ENCODE measurements at regions not wholly inside any gene's neighbourhood (a gene's known extent, or its start where the extent isn't known, plus 50 kb on each side); places are given as distances from the start of the nearest gene placed in this dataset.

- no peak overlapping the region for H2BK120ac ChIP-seq (ENCODE audit: low read depth, low read length)
- H3K9ac ChIP-seq (ENCODE audit: low read depth, low read length) = no peak overlapping the region
- H2BK15ac ChIP-seq (ENCODE audit: low read depth, low read length) = no peak overlapping the region
- intact Hi-C loops (cut with micrococcal nuclease) = no loop called here
- H3K79me1 ChIP-seq (ENCODE audit: low read depth in 1 of 2, low read length in 2 of 2) = no peaks in the 10 kb centered on the region
- no peak overlapping the region for H3K56ac ChIP-seq (ENCODE audit: extremely low read depth, insufficient read depth, low read length)
- no peaks in the 10 kb centered on the region for H3K27me3 ChIP-seq (ENCODE audit: control insufficient read depth, insufficient read depth, low read length)
- H4K8ac ChIP-seq (ENCODE audit: low read depth in 2 of 2, low read length in 2 of 2) = no peak overlapping the region
- TF ChIP-seq CEBPB (IDR thresholded peaks at IDR 0.05; ENCODE audit: low read depth, low read length) (no peak), BHLHE40 (IDR thresholded peaks at IDR 0.05; ENCODE audit: low read depth, low read length) (no peak), MAFK (IDR thresholded peaks at IDR 0.05; ENCODE audit: low read depth, low read length) (no peak), POLR2A (IDR thresholded peaks at IDR 0.05; ENCODE audit: low read depth, low read length) (no peak), CTCF (conservative IDR thresholded peaks at IDR 0.05; ENCODE audit: low read depth, low read length) (no peak), FOS (IDR thresholded peaks at IDR 0.05; ENCODE audit: low read depth, low read length) (no peak), RFX5 (IDR thresholded peaks at IDR 0.05; ENCODE audit: low read depth, low read length) (no peak), RCOR1 (IDR thresholded peaks at IDR 0.05; ENCODE audit: insufficient replicate concordance, low read length) (no peak), USF2 (IDR thresholded peaks at IDR 0.05; ENCODE audit: low read depth, low read length) (no peak), SMC3 (IDR thresholded peaks at IDR 0.05; ENCODE audit: low read depth, low read length) (no peak), RAD21 (IDR thresholded peaks at IDR 0.05; ENCODE audit: low read length) (no peak), CHD1 (IDR thresholded peaks at IDR 0.05; ENCODE audit: low read depth, low read length) (no peak), NFE2L2 (IDR thresholded peaks at IDR 0.05; ENCODE audit: low read depth, low read length) (no peak), ELK1 (IDR thresholded peaks at IDR 0.05; ENCODE audit: borderline replicate concordance, low read depth, low read length) (no peak), MXI1 (IDR thresholded peaks at IDR 0.05; ENCODE audit: borderline replicate concordance, low read depth, low read length) (no peak)
- POLR2A ChIA-PET (ENCODE audit: unreplicated experiment) = no interaction called here
- no peak overlapping the region for H2AFZ ChIP-seq (replicated peaks; ENCODE audit: low read length, poor library complexity)
- no peaks in the 10 kb centered on the region for H3K9me3 ChIP-seq (ENCODE audit: control insufficient read depth, insufficient read depth, low read length)
- ATAC-seq (ENCODE audit: low read depth) = no peak
- dilution Hi-C loops (cut with HindIII; ENCODE audit: low sequenced_read_pairs, unreplicated experiment) = no loop called here
- no TSS peak for BruUV-seq (replicated peaks)
- H3K36me3 ChIP-seq (ENCODE audit: control insufficient read depth, insufficient read depth, low read length) = no peaks in the 10 kb centered on the region
- H3K14ac ChIP-seq (replicated peaks; ENCODE audit: low read depth, low read length) = no peak overlapping the region
- WGBS, 2 experiments (ENCODE audit: extremely low coverage in 2 of 2, insufficient read length in 1 of 2) = no CpG with 5 or more reads among the region's 2 CpGs
- H2BK5ac ChIP-seq (ENCODE audit: low read depth, low read length, poor library complexity, severe bottlenecking) = no peak overlapping the region
- H2AK5ac ChIP-seq (ENCODE audit: low read depth, low read length) = no peak overlapping the region
- no peaks in the 10 kb centered on the region for H3K4me1 ChIP-seq (ENCODE audit: control insufficient read depth, insufficient read depth, low read length)
- no peak overlapping the region for H3K27ac ChIP-seq (ENCODE audit: insufficient read depth, low read length)
- no peak overlapping the region for H3K4me2 ChIP-seq (ENCODE audit: low read depth, low read length)
- H4K20me1 ChIP-seq (ENCODE audit: insufficient read depth, low read length) = no peaks in the 10 kb centered on the region
- no peak overlapping the region for H3K23ac ChIP-seq (ENCODE audit: low read depth, low read length)
- H4K91ac ChIP-seq (ENCODE audit: insufficient read depth, low read depth, low read length) = no peak overlapping the region
- H2AK9ac ChIP-seq (replicated peaks; ENCODE audit: low read depth, low read length, poor library complexity) = no peak overlapping the region
- in situ Hi-C loops (cut with MboI; ENCODE audit: low sequenced_read_pairs) = no loop called here
- no peak overlapping the region for H3K4ac ChIP-seq (ENCODE audit: low read depth, low read length)
- H4K5ac ChIP-seq (ENCODE audit: low read depth, low read length) = no peak overlapping the region
- no peak overlapping the region for H3K4me3 ChIP-seq (ENCODE audit: insufficient read depth, low read depth, low read length)
- H3K18ac ChIP-seq (ENCODE audit: low read depth, low read length) = no peak overlapping the region
- no peaks in the 10 kb centered on the region for H3K9me1 ChIP-seq (ENCODE audit: insufficient read depth, low read length)
- H2BK20ac ChIP-seq (ENCODE audit: low read depth, low read length) = no peak overlapping the region
- CTCF ChIA-PET = no interaction called here
- no peak for DNase-seq
Measured at GRCh38 chr3:135556174-135556573, 409.4 kb upstream of the PPP2R3A start.
